IMR-90 (cell line): ENCODE measurements at regions not wholly inside any gene's neighbourhood (a gene's known extent, or its start where the extent isn't known, plus 50 kb on each side); places are given as distances from the start of the nearest gene placed in this dataset.

Experiments used
- ATAC-seq: fragments of 200-7000 bp; cut with Tn5 transposase; 2 replicates; pipeline ENCODE4 v1.9.1; 2020; ENCODE audit warnings: low read depth, mild to moderate bottlenecking, moderate library complexity
- BruUV-seq: library from RNA; stranded (reverse); fragments of 400-500 nt; replicated peaks from 2 replicates; lab custom pipeline; 2021; lab: Mats Ljungman, UMichigan
- CTCF ChIA-PET: fragments of 300-600 bp; formaldehyde crosslinking; extraction: SDS; loops from one replicate; lab custom pipeline; 2021; ENCODE audit warnings: antibody characterized with exemption; lab: Yijun Ruan, JAX
- POLR2A ChIA-PET: fragments of 300-600 bp; sonication (Branson Sonifier 250); formaldehyde crosslinking; loops from one replicate; lab custom pipeline; 2022; ENCODE audit warnings: antibody characterized with exemption; ENCODE audit not compliant: unreplicated experiment; lab: Charles Lee
- DNase-seq: peaks from one replicate; pipeline ENCODE4 v3.0.0; 2013
- H2AFZ ChIP-seq: replicated peaks from 2 replicates; pipeline ENCODE3; 2013; ENCODE audit warnings: low read length, mild to moderate bottlenecking; ENCODE audit not compliant: poor library complexity
- H2AK5ac ChIP-seq: 2 replicates; pipeline ENCODE4 v1.6.1; 2013; ENCODE audit warnings: low read depth, low read length, inconsistent platforms
- H2AK9ac ChIP-seq: replicated peaks from 2 replicates; pipeline ENCODE3; 2013; ENCODE audit warnings: mild to moderate bottlenecking, low read depth, low read length, moderate library complexity; ENCODE audit not compliant: poor library complexity
- H2BK120ac ChIP-seq: 2 replicates; pipeline ENCODE4 v1.6.1; 2013; ENCODE audit warnings: low read depth, low read length, inconsistent platforms
- H2BK15ac ChIP-seq: 3 replicates; pipeline ENCODE4 v1.6.1; 2013; ENCODE audit warnings: low read depth, low read length, inconsistent platforms
- H2BK20ac ChIP-seq: 2 replicates; pipeline ENCODE4 v1.6.1; 2013; ENCODE audit warnings: low read depth, mild to moderate bottlenecking, inconsistent platforms, low read length, moderate library complexity
- H2BK5ac ChIP-seq: 2 replicates; pipeline ENCODE4 v1.6.1; 2013; ENCODE audit warnings: mild to moderate bottlenecking, low read depth, low read length, inconsistent platforms; ENCODE audit not compliant: poor library complexity, severe bottlenecking
- H3K14ac ChIP-seq: replicated peaks from 2 replicates; pipeline ENCODE4 v1.6.1; 2013; ENCODE audit warnings: low read depth, low read length, inconsistent platforms
- H3K18ac ChIP-seq: 2 replicates; pipeline ENCODE4 v1.6.1; 2013; ENCODE audit warnings: low read depth, low read length, control low read depth
- H3K23ac ChIP-seq: 2 replicates; pipeline ENCODE4 v1.6.1; 2013; ENCODE audit warnings: low read depth, low read length, inconsistent platforms
- H3K27ac ChIP-seq: 2 replicates; pipeline ENCODE4 v1.5.1; 2013; ENCODE audit warnings: mild to moderate bottlenecking, control low read depth, low read length; ENCODE audit not compliant: insufficient read depth
- H3K27me3 ChIP-seq: 2 replicates; pipeline ENCODE4 v1.6.1; 2013; ENCODE audit warnings: low read length; ENCODE audit not compliant: control insufficient read depth, insufficient read depth
- H3K36me3 ChIP-seq: 2 replicates; pipeline ENCODE4 v1.6.1; 2013; ENCODE audit warnings: low read length, mixed read lengths; ENCODE audit not compliant: control insufficient read depth, insufficient read depth
- H3K4ac ChIP-seq: 2 replicates; pipeline ENCODE4 v1.6.1; 2013; ENCODE audit warnings: low read depth, low read length, inconsistent platforms
- H3K4me1 ChIP-seq: 2 replicates; pipeline ENCODE4 v1.6.1; 2013; ENCODE audit warnings: low read length, mixed read lengths; ENCODE audit not compliant: control insufficient read depth, insufficient read depth
- H3K4me2 ChIP-seq: 2 replicates; pipeline ENCODE4 v1.6.1; 2013; ENCODE audit warnings: low read depth, mild to moderate bottlenecking, control low read depth, low read length, moderate library complexity
- H3K4me3 ChIP-seq: 2 replicates; pipeline ENCODE4 v1.5.1; 2013; ENCODE audit warnings: low read depth, mild to moderate bottlenecking, control low read depth, low read length, moderate library complexity; ENCODE audit not compliant: insufficient read depth
- H3K56ac ChIP-seq: 2 replicates; pipeline ENCODE4 v1.6.1; 2013; ENCODE audit warnings: low read length, inconsistent platforms; ENCODE audit not compliant: insufficient read depth; ENCODE audit errors: extremely low read depth
- H3K79me1 ChIP-seq, 2 experiments: 2 replicates each; pipeline ENCODE4 v1.6.1; 2013; ENCODE audit warnings: low read length in 2 of 2, inconsistent platforms in 1 of 2, low read depth in 1 of 2
- H3K9ac ChIP-seq: 2 replicates; pipeline ENCODE4 v1.6.1; 2013; ENCODE audit warnings: low read depth, low read length, control low read depth
- H3K9me1 ChIP-seq: 2 replicates; pipeline ENCODE4 v1.6.1; 2013; ENCODE audit warnings: low read length, inconsistent platforms; ENCODE audit not compliant: insufficient read depth
- H3K9me3 ChIP-seq: 2 replicates; pipeline ENCODE4 v1.6.1; 2013; ENCODE audit warnings: low read length; ENCODE audit not compliant: control insufficient read depth, insufficient read depth
- H4K20me1 ChIP-seq: 2 replicates; pipeline ENCODE4 v1.6.1; 2013; ENCODE audit warnings: low read length, inconsistent platforms; ENCODE audit not compliant: insufficient read depth
- H4K5ac ChIP-seq: 2 replicates; pipeline ENCODE4 v1.6.1; 2013; ENCODE audit warnings: mild to moderate bottlenecking, low read depth, low read length, control low read depth
- H4K8ac ChIP-seq, 2 experiments: 2 replicates each; pipeline ENCODE4 v1.6.1; 2013; ENCODE audit warnings: low read depth in 2 of 2, low read length in 2 of 2, control low read depth in 1 of 2, inconsistent platforms in 1 of 2
- H4K91ac ChIP-seq: 2 replicates; pipeline ENCODE4 v1.6.1; 2013; ENCODE audit warnings: low read depth, low read length, inconsistent platforms; ENCODE audit not compliant: insufficient read depth
- CHD1 ChIP-seq: IDR thresholded peaks from 2 replicates; pipeline ENCODE4 v1.6.1; 2012; ENCODE audit warnings: low read depth, low read length, improper control_type of control experiment
- MXI1 ChIP-seq: IDR thresholded peaks from 2 replicates; pipeline ENCODE4 v1.6.1; 2012; ENCODE audit warnings: low read depth, mild to moderate bottlenecking, low read length, moderate library complexity, borderline replicate concordance
- RAD21 ChIP-seq: IDR thresholded peaks from 2 replicates; pipeline ENCODE4 v1.6.1; 2012; ENCODE audit warnings: low read length, improper control_type of control experiment
- RCOR1 ChIP-seq: IDR thresholded peaks from 2 replicates; pipeline ENCODE4 v1.6.1; 2012; ENCODE audit warnings: mild to moderate bottlenecking, low read length, improper control_type of control experiment; ENCODE audit not compliant: insufficient replicate concordance
- SMC3 ChIP-seq: fragments of 150-350 bp; IDR thresholded peaks from 2 replicates; pipeline ENCODE4 v1.6.1; 2016; ENCODE audit warnings: low read depth, mild to moderate bottlenecking, antibody characterized with exemption, low read length, moderate library complexity
- WGBS, 2 experiments: methylation state at CpG; one replicate each; pipeline versions ENCODE4 v1.1.5 to v1.1.7; 2013; ENCODE audit warnings: missing lambda C conversion rate in 2 of 2; ENCODE audit not compliant: insufficient read length in 1 of 2; ENCODE audit errors: extremely low coverage in 2 of 2; 5-methylcytosine and 5-hydroxymethylcytosine counted together
- dilution Hi-C: fragments of 300-500 bp; cut with HindIII; formaldehyde crosslinking; loops from one replicate; pipeline ENCODE4 v1.14.3; 2018; ENCODE audit warnings: low sequenced_read_pairs; ENCODE audit not compliant: unreplicated experiment
- in situ Hi-C: fragments of 300-500 bp; cut with MboI; formaldehyde crosslinking; loops from 3 replicates; pipeline ENCODE4 v1.14.3; 2019; ENCODE audit warnings: low sequenced_read_pairs, inconsistent platforms, mixed read lengths
- intact Hi-C: fragments of 100-400 bp; cut with micrococcal nuclease; formaldehyde crosslinking; loops from 2 replicates; pipeline ENCODE4 v1.10.0; 2022
- TF ChIP-seq, protein P1 (sequence below): fragments of 150-350 bp; IDR thresholded peaks from 2 replicates; pipeline ENCODE4 v1.6.1; 2016; ENCODE audit warnings: low read depth, mild to moderate bottlenecking, low read length, moderate library complexity, borderline replicate concordance

DNA sequence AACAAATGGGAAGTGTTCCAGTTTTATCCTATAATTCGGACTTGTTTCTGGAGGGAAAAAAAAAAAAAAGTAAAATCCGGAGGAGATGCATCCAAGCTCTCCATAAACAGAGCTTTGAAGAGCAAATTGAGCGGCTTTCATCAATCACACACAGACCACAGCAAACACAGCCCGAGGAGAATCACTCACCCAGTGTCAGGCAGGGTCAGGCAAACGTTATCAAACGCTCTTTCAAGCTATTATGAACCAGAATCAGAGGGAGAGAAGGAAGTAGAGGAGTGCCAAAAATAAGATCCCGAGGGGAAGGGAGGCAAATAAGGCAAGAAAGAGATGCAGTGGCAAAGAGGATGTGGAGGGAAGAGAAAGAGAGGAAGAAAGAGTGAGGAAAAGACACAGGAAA lies 188.3 kb upstream of the CAMK1G start:
- intact Hi-C loops: no loop called here
- dilution Hi-C loops: no loop called here
- Histone ChIP-seq H2BK5ac (no peak overlapping the region), H4K8ac (no peak overlapping the region), H3K4me2 (no peak overlapping the region), H2BK15ac (no peak overlapping the region), H3K4me1 (peaks cover 5% of the 10 kb centered on the region), H2BK20ac (no peak overlapping the region), H3K9me3 (no peaks in the 10 kb centered on the region), H4K91ac (no peak overlapping the region), H2AFZ (peak overlapping the region; percentile 19), H3K4ac (no peak overlapping the region), H3K18ac (no peak overlapping the region), H3K56ac (no peak overlapping the region), H3K36me3 (no peaks in the 10 kb centered on the region), H3K79me1 (no peaks in the 10 kb centered on the region), H3K4me3 (no peak overlapping the region), H3K27ac (no peak overlapping the region), H3K9ac (no peak overlapping the region), H4K5ac (no peak overlapping the region), H2BK120ac (0 out of 2 replicates have a peak overlapping the region, but pooled peaks have one; percentile 38), H2AK9ac (no peak overlapping the region), H3K27me3 (no peaks in the 10 kb centered on the region), H4K20me1 (no peaks in the 10 kb centered on the region), H3K23ac (no peak overlapping the region), H3K9me1 (peaks cover 5% of the 10 kb centered on the region), H2AK5ac (no peak overlapping the region), H3K14ac (peak overlapping the region; percentile 18; the same call in 1 of the 2 replicates)
- WGBS, 2 experiments: 20% methylated on average over 3 of the region's 7 CpGs; no CpG with 5 or more reads in 1 of the 2 experiments
- ChIA-PET POLR2A (no interaction called here), CTCF (no interaction called here)
- TF ChIP-seq SMC3: no peak
- TF ChIP-seq, protein P1, sequence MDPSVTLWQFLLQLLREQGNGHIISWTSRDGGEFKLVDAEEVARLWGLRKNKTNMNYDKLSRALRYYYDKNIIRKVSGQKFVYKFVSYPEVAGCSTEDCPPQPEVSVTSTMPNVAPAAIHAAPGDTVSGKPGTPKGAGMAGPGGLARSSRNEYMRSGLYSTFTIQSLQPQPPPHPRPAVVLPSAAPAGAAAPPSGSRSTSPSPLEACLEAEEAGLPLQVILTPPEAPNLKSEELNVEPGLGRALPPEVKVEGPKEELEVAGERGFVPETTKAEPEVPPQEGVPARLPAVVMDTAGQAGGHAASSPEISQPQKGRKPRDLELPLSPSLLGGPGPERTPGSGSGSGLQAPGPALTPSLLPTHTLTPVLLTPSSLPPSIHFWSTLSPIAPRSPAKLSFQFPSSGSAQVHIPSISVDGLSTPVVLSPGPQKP: no peak
- TF ChIP-seq CHD1: no peak
- TF ChIP-seq RCOR1: no peak
- TF ChIP-seq MXI1: no peak
- TF ChIP-seq RAD21: no peak
- no TSS peak for BruUV-seq
- in situ Hi-C loops: no loop called here
- DNase-seq (no peak), ATAC-seq (no peak)
